ENCODE measurements at regions not wholly inside any gene's neighbourhood (a gene's known extent, or its start where the extent isn't known, plus 50 kb on each side); places are given as distances from the start of the nearest gene placed in this dataset.

GRCh38 chrX:125378205-125378604 lies 58.5 kb downstream of the TEX13C start:
- intact Hi-C loops (cut with DNase I): no loop called here
- ATAC-seq (no peak), DNase-seq (no peak)

- intact Hi-C loops (cut with DNase I): no loop called here
- ATAC-seq: no peak
- DNase-seq: no peak
Observed at GRCh38 chrX:125378770-125379169, 59.1 kb downstream of the TEX13C start.

- ATAC-seq: no peak
- intact Hi-C loops (cut with DNase I): no loop called here
- DNase-seq: no peak
Observed at GRCh38 chrX:125382148-125382628, 62.5 kb downstream of the TEX13C start.

GRCh38 chrX:125382889-125383288 lies 63.2 kb downstream of the TEX13C start:
- no peak for DNase-seq

GRCh38 chrX:125384867-125385266 lies 65.2 kb downstream of the TEX13C start:
- ATAC-seq (no peak), DNase-seq (no peak)
- intact Hi-C loops (cut with DNase I): no loop called here

More at GRCh38 chrX:125382889-125383288, 63.2 kb downstream of the TEX13C start:
- intact Hi-C loops (cut with DNase I): no loop called here
- no peak for ATAC-seq

GRCh38 chrX:125387945-125388344 lies 68.3 kb downstream of the TEX13C start:
- no peak for DNase-seq
- no peak for ATAC-seq
- intact Hi-C loops (cut with DNase I): no loop called here

GRCh38 chrX:125394449-125394848 lies 74.8 kb downstream of the TEX13C start:
- DNase-seq (no peak), ATAC-seq (no peak)
- intact Hi-C loops (cut with DNase I): no loop called here

- intact Hi-C loops (cut with DNase I): no loop called here
- ATAC-seq (no peak), DNase-seq (no peak)
Observed at GRCh38 chrX:125395626-125396025, 76.0 kb downstream of the TEX13C start.

- DNase-seq (no peak), ATAC-seq (no peak)
- intact Hi-C loops (cut with DNase I): no loop called here
Observed at GRCh38 chrX:125398959-125399440, 79.3 kb downstream of the TEX13C start.

- intact Hi-C loops (cut with DNase I): no loop called here
- no peak for DNase-seq
- ATAC-seq: no peak
Observed at GRCh38 chrX:125402807-125403206, 83.1 kb downstream of the TEX13C start.

- no peak for ATAC-seq
- DNase-seq: no peak
- intact Hi-C loops (cut with DNase I): no loop called here
Observed at GRCh38 chrX:125404667-125405160, 85.0 kb downstream of the TEX13C start.

- no peak for ATAC-seq
- intact Hi-C loops (cut with DNase I): no loop called here
- DNase-seq: no peak
Observed at GRCh38 chrX:125405339-125405738, 85.7 kb downstream of the TEX13C start.

- ATAC-seq (no peak), DNase-seq (no peak)
- intact Hi-C loops (cut with DNase I): no loop called here
Observed at GRCh38 chrX:125407314-125407713, 87.6 kb downstream of the TEX13C start.

- ATAC-seq (no peak), DNase-seq (no peak)
- intact Hi-C loops (cut with DNase I): no loop called here
Observed at GRCh38 chrX:125420809-125421208, 101.1 kb downstream of the TEX13C start.

- DNase-seq (no peak), ATAC-seq (no peak)
- intact Hi-C loops (cut with DNase I): no loop called here
Observed at GRCh38 chrX:125422986-125423385, 103.3 kb downstream of the TEX13C start.

GRCh38 chrX:125424536-125424935 lies 104.9 kb downstream of the TEX13C start:
- intact Hi-C loops (cut with DNase I): no loop called here
- DNase-seq (no peak), ATAC-seq (no peak)

GRCh38 chrX:125436855-125437254 lies 117.2 kb downstream of the TEX13C start:
- DNase-seq (no peak), ATAC-seq (no peak)
- intact Hi-C loops (cut with DNase I): no loop called here

- intact Hi-C loops (cut with DNase I): no loop called here
- no peak for DNase-seq
- no peak for ATAC-seq
Observed at GRCh38 chrX:125439194-125439849, 119.7 kb downstream of the TEX13C start.

- ATAC-seq (no peak), DNase-seq (no peak)
- intact Hi-C loops (cut with DNase I): no loop called here
Observed at GRCh38 chrX:125444659-125445058, 125.0 kb downstream of the TEX13C start.

GRCh38 chrX:125475482-125475881 lies 155.8 kb downstream of the TEX13C start:
- ATAC-seq (no peak), DNase-seq (no peak)
- intact Hi-C loops (cut with DNase I): no loop called here

- DNase-seq (no peak), ATAC-seq (no peak)
- intact Hi-C loops (cut with DNase I): no loop called here
Observed at GRCh38 chrX:125492439-125492838, 172.8 kb downstream of the TEX13C start.

Data from left cardiac atrium (tissue), 4 donors.